Hepatocyte (in vitro differentiated cells): ENCODE measurements at regions not wholly inside any gene's neighbourhood (a gene's known extent, or its start where the extent isn't known, plus 50 kb on each side); places are given as distances from the start of the nearest gene placed in this dataset.

ENCODE experiments used
- EZH2 ChIP-seq: fragments of 200-600 bp; sonication (generic); IDR thresholded peaks from 2 replicates; pipeline ENCODE4 v1.6.1; 2016; ENCODE audit warnings: antibody characterized with exemption, mild to moderate bottlenecking, borderline replicate concordance
- EZH2phosphoT487 ChIP-seq: fragments of 200-600 bp; sonication (generic); IDR thresholded peaks from one replicate; pipeline ENCODE4 v1.6.1; 2018; ENCODE audit warnings: antibody characterized with exemption, mild to moderate bottlenecking, low read depth, moderate library complexity; ENCODE audit not compliant: unreplicated experiment, severe bottlenecking
- TF ChIP-seq, protein P1 (sequence below): fragments of 200-600 bp; sonication (generic); IDR thresholded peaks from 2 replicates; pipeline ENCODE4 v1.5.1; 2016; ENCODE audit warnings: antibody characterized with exemption, mild to moderate bottlenecking; ENCODE audit not compliant: poor library complexity

DNA sequence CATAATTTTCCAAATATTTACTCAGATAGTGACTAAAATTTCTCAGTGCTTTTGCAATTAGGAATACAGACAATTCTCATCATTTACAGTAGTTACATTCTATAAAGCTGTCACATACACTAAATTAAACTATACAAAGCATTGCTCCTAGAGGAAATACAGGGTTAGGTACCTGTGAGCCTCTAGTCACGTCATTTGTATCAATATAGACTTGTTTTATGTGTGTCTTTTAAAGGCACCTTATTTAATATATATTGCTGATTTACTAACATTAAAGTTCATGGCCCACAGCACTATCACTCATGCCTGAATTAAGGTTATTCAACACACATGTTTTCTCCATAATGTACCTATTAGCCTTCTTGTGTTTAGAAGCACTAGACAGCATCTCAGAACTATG, 78.7 kb downstream of the PABPC4L start:
- TF ChIP-seq, protein P1, sequence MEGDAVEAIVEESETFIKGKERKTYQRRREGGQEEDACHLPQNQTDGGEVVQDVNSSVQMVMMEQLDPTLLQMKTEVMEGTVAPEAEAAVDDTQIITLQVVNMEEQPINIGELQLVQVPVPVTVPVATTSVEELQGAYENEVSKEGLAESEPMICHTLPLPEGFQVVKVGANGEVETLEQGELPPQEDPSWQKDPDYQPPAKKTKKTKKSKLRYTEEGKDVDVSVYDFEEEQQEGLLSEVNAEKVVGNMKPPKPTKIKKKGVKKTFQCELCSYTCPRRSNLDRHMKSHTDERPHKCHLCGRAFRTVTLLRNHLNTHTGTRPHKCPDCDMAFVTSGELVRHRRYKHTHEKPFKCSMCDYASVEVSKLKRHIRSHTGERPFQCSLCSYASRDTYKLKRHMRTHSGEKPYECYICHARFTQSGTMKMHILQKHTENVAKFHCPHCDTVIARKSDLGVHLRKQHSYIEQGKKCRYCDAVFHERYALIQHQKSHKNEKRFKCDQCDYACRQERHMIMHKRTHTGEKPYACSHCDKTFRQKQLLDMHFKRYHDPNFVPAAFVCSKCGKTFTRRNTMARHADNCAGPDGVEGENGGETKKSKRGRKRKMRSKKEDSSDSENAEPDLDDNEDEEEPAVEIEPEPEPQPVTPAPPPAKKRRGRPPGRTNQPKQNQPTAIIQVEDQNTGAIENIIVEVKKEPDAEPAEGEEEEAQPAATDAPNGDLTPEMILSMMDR: no peak
- TF ChIP-seq EZH2 (no peak), EZH2phosphoT487 (no peak)
